Bronchial epithelial cell (primary cell): ENCODE measurements at regions not wholly inside any gene's neighbourhood (a gene's known extent, or its start where the extent isn't known, plus 50 kb on each side); places are given as distances from the start of the nearest gene placed in this dataset.

Source experiments
- DNase-seq: peaks from one replicate; pipeline ENCODE4 v3.0.0-alpha.2; 2010; ENCODE audit warnings: low read depth
- FAIRE-seq: peaks from 2 replicates; lab custom pipeline; 2011; peaks lifted over from hg19 to GRCh38; lab: Jason Lieb, UNC
- H3K27me3 ChIP-seq: 2 replicates; pipeline ENCODE4 v1.5.1; 2011; ENCODE audit warnings: low read length; ENCODE audit not compliant: control insufficient read depth, insufficient read depth
- H3K36me3 ChIP-seq: 2 replicates; pipeline ENCODE4 v1.5.1; 2011; ENCODE audit warnings: low read length; ENCODE audit not compliant: control insufficient read depth, insufficient read depth
- H3K4me3 ChIP-seq: 2 replicates; pipeline ENCODE4 v1.5.1; 2011; ENCODE audit warnings: mild to moderate bottlenecking, low read depth, low read length, control low read depth
- TF ChIP-seq, protein P1 (sequence below): IDR thresholded peaks from 2 replicates; pipeline ENCODE4 v1.5.1; 2011; ENCODE audit warnings: mild to moderate bottlenecking, moderate library complexity, low read length, control low read depth, inconsistent platforms; ENCODE audit not compliant: insufficient read depth, severe bottlenecking

DNA sequence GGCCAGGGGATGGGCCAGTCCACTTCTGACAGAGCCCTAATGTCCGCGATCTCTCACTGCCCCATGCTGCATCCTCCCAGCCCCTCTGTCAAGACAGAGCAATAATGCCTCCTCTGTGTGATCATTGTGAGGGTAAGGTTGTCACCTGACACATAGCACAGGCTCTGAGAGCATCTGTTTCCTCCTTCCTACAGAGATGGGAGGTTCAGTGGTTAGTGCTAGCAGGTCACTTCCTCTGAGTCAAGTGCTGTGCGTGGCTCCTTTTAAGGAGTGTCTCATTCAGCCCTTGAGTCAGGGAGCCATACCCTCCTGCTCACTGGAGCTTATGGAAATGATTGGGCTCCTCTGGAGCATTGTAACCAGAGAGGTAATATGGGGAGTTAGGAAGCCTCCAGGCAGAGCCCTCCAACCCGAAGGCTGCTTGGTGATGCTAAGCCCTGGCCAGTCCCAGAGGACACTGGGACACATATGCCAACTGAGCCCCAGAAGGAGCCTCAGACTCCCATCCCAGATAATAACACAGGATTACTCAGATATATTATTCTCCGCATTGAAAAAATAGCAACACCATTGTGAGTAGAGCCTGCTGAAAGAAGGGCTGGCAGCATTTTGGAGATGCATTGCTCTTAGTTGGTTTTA lies 189.0 kb downstream of the GALNT1 start:
- no peaks in the 10 kb centered on the region for H3K36me3 ChIP-seq
- no peaks in the 10 kb centered on the region for H3K27me3 ChIP-seq
- DNase-seq (peak; percentile 65), FAIRE-seq (peak; percentile 18)
- H3K4me3 ChIP-seq: no peak overlapping the region
- TF ChIP-seq, protein P1, sequence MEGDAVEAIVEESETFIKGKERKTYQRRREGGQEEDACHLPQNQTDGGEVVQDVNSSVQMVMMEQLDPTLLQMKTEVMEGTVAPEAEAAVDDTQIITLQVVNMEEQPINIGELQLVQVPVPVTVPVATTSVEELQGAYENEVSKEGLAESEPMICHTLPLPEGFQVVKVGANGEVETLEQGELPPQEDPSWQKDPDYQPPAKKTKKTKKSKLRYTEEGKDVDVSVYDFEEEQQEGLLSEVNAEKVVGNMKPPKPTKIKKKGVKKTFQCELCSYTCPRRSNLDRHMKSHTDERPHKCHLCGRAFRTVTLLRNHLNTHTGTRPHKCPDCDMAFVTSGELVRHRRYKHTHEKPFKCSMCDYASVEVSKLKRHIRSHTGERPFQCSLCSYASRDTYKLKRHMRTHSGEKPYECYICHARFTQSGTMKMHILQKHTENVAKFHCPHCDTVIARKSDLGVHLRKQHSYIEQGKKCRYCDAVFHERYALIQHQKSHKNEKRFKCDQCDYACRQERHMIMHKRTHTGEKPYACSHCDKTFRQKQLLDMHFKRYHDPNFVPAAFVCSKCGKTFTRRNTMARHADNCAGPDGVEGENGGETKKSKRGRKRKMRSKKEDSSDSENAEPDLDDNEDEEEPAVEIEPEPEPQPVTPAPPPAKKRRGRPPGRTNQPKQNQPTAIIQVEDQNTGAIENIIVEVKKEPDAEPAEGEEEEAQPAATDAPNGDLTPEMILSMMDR: no peak

DNA sequence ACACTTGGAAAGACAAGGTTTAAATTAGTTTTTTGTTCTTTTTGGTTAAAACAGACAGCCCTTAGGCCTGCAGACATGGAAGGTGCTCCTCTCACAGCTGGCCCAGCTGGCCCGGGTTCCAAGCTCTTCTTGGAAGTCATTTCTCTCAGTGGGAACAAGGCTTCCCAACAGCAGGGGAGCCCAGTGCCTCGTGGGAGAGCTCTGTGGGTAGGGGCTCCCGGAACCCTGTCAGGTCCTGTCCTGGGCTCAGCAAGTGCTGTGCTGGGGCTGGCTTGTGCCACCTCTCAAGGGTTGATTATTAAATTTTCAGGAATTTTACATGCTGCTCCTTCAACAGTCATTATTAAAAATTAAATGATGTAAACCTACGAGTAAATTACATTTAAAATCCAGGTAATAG lies 189.6 kb downstream of the GALNT1 start:
- no peaks in the 10 kb centered on the region for H3K36me3 ChIP-seq
- no peaks in the 10 kb centered on the region for H3K27me3 ChIP-seq
- no peak overlapping the region for H3K4me3 ChIP-seq
- FAIRE-seq (no peak), DNase-seq (no peak)
- TF ChIP-seq, protein P1: no peak

DNA sequence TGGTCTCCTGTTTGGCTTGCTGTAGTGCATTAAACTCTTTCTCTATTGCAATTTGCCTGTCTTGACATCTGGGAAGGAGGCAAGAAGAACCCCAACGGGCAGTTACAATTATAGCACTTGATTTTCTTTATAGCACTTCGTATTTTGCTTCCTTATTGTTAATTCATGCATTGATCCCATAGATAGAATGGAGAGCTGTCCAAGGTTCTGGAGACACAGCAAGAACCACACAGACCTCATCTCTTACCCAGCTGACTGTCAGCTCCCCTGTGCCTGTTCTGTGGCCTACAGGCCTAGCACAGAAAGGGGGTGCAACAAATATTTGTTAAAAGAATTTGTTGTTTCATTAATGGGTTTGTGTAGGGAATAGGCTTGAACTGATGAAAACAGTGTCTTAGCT lies 194.3 kb downstream of the GALNT1 start:
- no peaks in the 10 kb centered on the region for H3K27me3 ChIP-seq
- TF ChIP-seq, protein P1: no peak
- no peak overlapping the region for H3K4me3 ChIP-seq
- DNase-seq (peak; percentile 33), FAIRE-seq (no peak)
- no peaks in the 10 kb centered on the region for H3K36me3 ChIP-seq

GRCh38 chr18:35776473-35776872 lies 194.9 kb downstream of the GALNT1 start:
- no peak overlapping the region for H3K4me3 ChIP-seq
- H3K27me3 ChIP-seq: no peaks in the 10 kb centered on the region
- DNase-seq: peak; percentile 28
- TF ChIP-seq, protein P1: no peak
- no peaks in the 10 kb centered on the region for H3K36me3 ChIP-seq
- FAIRE-seq: no peak

DNA sequence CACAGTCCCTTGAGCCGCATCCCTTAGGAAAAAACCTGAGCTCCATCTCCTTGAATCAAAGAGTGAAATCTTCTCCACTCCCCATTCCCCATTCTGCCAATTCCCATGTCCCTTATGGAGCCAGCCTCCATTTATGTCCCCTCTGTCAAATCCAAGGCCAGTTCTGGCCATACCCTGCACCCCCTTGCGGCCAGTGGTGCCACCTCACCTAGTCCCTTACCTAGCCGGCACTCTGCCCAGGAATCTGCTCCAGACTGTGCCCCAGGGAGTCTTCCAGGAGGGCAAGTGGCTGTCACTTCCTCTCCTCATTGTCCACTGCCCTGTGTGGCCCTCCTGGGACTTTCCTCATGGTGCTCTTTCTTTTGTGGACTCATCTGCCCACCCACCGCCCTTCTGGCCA lies 195.4 kb upstream of the RMP24 start:
- Histone ChIP-seq H3K36me3 (no peaks in the 10 kb centered on the region), H3K27me3 (no peaks in the 10 kb centered on the region), H3K4me3 (no peak overlapping the region)
- TF ChIP-seq, protein P1: no peak
- DNase-seq: no peak
- no peak for FAIRE-seq
